Globus pallidus (tissue), 1 donor: ENCODE measurements at regions not wholly inside any gene's neighbourhood (a gene's known extent, or its start where the extent isn't known, plus 50 kb on each side); places are given as distances from the start of the nearest gene placed in this dataset.

ENCODE experiments used
- DNase-seq: peaks from one replicate; pipeline ENCODE4 v3.0.0-alpha.2; 2015; ENCODE audit warnings: low spot score

GRCh38 chr7:79872176-79872575 is 262.5 kb upstream of the GNAI1 start:
- DNase-seq, result no peak

GRCh38 chr7:79868010-79868409 is 266.6 kb upstream of the GNAI1 start:
- no peak for DNase-seq

GRCh38 chr7:79862447-79863210 is 272.0 kb upstream of the GNAI1 start:
- DNase-seq, result no peak

- no peak for DNase-seq
These were observed 279.5 kb upstream of the GNAI1 start for GRCh38 chr7:79855172-79855571.

GRCh38 chr7:79854621-79855020 is 280.0 kb upstream of the GNAI1 start:
- no peak for DNase-seq

GRCh38 chr7:79837915-79838314 is 296.7 kb upstream of the GNAI1 start:
- DNase-seq, result no peak

- DNase-seq, result no peak
These were observed 301.0 kb upstream of the GNAI1 start for GRCh38 chr7:79833616-79834015.

- DNase-seq, result no peak
These were observed 305.8 kb upstream of the GNAI1 start for GRCh38 chr7:79828866-79829265.

GRCh38 chr7:79823246-79823951 is 311.2 kb upstream of the GNAI1 start:
- no peak for DNase-seq

- DNase-seq, result no peak
These were observed 311.9 kb upstream of the GNAI1 start for GRCh38 chr7:79822620-79823240.

GRCh38 chr7:79820387-79820786 is 314.2 kb upstream of the GNAI1 start:
- peak; percentile 48 for DNase-seq

- DNase-seq, result no peak
These were observed 323.7 kb upstream of the GNAI1 start for GRCh38 chr7:79810916-79811315.

GRCh38 chr7:79806161-79806734 is 328.4 kb upstream of the GNAI1 start:
- DNase-seq, result peak; percentile 3

- no peak for DNase-seq
These were observed 337.3 kb upstream of the MAGI2 start for GRCh38 chr7:79790656-79791262.

- DNase-seq, result no peak
These were observed 336.3 kb upstream of the MAGI2 start for GRCh38 chr7:79789584-79790345.

GRCh38 chr7:79787623-79788022 is 334.2 kb upstream of the MAGI2 start:
- no peak for DNase-seq

- no peak for DNase-seq
These were observed 333.6 kb upstream of the MAGI2 start for GRCh38 chr7:79787096-79787495.

- DNase-seq, result no peak
These were observed 332.7 kb upstream of the MAGI2 start for GRCh38 chr7:79786187-79786586.

GRCh38 chr7:79785556-79785955 is 332.1 kb upstream of the MAGI2 start:
- DNase-seq, result no peak

- DNase-seq, result no peak
These were observed 329.4 kb upstream of the MAGI2 start for GRCh38 chr7:79782906-79783305.

- DNase-seq, result no peak
These were observed 328.8 kb upstream of the MAGI2 start for GRCh38 chr7:79782256-79782655.

- no peak for DNase-seq
These were observed 328.2 kb upstream of the MAGI2 start for GRCh38 chr7:79781716-79782115.
